Amniotic epithelial cell (primary cell): ENCODE measurements at regions not wholly inside any gene's neighbourhood (a gene's known extent, or its start where the extent isn't known, plus 50 kb on each side); places are given as distances from the start of the nearest gene placed in this dataset.

ENCODE experiments used
- DNase-seq: peaks from one replicate; pipeline ENCODE4 v3.0.0-alpha.2; 2010; ENCODE audit warnings: low read depth

DNA sequence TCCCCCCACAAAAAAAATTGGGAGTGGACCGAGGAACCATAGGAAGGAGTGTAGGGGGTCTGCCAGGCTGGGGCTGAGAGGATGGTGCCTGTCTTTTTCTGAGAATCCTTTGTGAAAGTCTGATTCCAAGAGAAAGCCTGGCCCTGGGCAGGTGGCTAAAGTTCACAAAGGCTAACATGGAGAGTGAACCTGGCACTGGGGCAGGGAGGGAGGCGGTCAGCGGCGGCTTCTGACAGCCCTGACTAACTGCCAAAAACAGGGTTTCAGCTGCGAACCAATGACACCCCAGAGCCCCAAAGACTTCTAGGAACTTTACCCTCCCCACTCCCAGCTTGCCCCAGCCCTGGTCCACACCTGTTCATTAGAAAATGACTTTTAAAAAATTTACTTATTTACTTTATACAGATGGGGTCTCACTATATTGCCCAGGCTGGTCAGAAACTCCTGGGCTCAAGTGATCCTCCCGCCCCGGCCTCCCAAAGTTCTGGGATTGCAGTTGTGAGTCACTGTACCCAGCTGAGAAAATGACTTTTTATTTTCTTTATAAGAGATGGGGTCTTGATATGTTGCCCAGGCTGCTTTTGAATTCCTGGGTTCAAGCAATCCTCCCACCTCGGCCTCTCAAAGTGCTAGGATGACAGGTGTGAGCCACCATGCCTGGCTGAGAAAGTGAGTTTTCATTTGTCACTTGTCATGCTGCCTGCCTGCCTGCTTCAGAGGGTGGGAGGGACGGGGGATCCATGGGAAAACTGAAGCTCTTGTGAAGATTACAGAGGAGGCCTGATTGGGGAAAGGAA is 61.0 kb upstream of the DUSP5 start:
- DNase-seq: no peak

DNA sequence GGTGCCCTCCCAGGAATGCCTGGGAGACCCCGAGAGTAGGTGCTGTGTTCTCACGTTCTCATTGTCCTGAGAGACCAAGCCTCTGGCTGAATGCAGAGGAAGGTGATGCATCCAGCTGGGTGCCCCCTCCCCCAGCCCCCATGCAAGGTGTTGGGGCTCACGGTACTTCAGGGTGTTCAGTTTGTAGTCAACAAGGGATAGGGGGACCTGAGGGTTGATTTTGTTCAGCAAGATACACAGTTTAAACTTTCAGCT is 60.4 kb upstream of the DUSP5 start:
- DNase-seq: no peak

DNA sequence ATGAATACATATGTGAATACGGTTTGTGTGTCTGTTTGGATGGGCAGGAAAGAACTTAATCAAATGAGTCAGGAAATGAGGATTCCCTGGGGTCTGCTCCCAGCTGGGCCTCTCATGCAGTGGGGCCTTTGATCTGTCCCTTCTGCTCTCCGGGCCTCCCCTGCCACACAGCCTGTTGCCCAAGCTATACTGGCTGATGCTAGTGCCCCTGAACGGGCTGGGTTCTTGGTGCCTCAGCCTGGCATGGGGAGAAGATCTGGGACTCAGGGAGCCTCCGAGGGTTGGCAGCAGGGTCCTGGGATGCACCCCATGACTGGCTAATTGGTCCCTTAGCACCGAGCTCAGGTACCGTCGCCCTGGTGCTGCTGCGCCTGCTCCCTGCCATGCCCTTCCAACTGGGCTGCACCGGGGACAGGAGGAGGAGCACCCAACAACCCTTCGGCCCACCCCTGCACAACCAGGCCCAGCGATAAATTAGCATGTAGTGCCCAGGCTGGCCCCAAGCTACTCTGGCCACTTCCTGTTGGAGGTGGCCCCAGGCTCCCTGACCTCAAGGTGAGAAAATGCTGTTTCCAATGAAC is 59.9 kb upstream of the DUSP5 start:
- DNase-seq: no peak

DNA sequence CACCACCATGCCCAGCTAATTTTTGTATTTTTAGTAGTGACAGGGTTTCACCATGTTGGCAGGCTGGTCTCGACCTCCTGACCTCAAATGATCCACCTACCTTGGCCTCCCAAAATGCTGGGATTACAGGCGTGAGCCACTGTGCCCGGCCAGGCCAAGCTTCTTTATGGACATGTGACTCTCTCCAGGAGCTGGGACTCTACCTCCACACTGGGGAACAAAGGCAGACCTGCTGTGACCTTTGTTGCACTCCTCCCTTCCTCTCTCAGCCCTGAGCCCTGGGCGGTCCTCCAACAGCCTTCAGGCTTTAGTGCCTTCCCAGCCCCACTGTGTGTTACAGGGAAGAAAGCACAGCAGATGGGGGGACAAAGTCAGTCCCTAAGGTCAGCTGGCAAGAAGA is 55.0 kb upstream of the DUSP5 start:
- no peak for DNase-seq

DNA sequence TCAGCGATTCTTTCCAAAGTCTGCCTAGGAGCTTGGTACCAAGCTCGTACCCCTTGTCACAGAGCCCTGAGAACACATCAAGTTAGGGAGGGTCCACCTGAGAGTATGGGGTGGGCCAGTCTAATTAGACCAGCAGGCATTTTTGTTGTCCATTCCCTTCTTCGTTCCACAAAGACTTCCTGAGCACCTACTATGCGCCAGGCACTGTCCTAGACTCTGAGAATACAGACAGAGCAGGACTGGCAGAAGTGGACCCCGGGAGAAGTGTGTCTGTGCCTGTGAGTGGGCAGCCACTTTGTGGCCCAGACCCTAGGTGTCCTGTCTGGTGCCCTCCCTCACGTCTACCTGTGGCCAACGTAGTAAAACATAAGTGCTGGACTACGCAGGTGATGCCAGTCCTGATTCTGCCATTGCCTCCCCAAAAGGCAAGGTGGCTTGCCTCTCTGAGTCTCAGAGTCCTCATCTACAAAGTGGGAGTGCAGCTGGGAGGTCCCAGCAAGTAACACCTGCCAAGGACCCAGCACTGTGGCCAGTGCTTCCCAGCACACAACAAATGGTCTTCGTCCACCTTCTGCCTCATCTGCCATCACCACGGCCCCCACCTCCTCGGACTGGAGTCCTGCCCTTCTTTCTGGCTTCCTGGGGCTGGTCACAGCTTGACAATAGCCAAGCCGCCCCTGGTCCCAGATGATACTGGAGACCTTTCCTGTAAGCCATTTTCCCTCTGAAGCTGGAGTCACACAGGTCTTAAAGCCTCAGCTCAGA is 54.3 kb upstream of the DUSP5 start:
- DNase-seq: no peak

DNA sequence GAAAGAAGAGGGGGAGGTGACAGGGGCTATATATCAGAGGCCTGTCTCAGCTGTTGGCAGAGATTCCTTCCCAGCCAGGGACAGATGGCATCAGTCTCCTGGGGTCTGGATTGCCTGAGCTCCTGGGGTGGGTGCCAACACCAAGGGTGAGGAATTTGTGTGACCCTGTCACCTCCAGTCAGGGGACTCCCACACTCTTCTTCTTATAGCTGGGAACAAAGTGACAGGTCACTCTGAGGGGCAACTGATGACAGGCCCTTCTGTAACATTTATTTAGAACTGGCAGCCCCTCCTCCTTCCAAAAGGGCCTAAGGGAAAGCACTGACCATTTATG is 53.7 kb upstream of the DUSP5 start:
- no peak for DNase-seq

DNA sequence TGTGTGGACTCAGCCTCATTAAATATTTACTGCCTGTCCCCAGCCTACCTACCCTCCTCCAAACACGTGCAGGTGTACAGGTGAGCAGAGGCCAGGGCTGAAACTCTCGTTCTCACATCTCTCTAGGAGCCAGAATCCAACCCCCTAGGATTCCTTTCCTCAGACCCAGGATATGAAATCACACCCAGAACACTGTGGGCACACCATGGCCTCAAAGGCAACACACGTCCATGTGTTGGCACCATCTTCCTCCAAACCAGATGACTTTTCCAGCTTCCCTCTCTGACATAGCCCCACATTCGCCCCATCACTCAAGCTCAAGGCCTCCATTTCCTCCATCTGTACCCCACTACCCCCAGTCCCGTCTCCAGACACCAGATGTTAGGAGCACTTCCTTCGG is 51.8 kb upstream of the DUSP5 start:
- DNase-seq: no peak

DNA sequence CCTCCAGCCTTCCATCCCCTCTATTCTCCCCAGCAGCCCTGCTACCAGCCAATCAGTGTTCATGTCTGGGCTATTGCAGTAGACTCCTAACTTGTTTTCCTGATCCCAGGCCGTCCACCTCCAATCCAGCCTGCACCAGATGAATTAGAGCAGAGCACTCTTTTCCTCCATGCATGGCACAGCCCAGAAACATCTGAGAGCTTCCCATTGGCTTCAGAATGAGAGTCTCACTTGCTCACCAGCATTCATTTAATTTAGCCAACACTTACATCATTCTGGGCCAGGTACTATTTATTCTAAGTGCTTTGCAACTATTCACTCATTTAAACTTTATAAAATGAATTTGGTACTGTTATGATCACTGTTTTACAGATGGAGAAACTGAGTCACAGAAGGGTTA is 51.4 kb upstream of the DUSP5 start:
- DNase-seq: no peak

DNA sequence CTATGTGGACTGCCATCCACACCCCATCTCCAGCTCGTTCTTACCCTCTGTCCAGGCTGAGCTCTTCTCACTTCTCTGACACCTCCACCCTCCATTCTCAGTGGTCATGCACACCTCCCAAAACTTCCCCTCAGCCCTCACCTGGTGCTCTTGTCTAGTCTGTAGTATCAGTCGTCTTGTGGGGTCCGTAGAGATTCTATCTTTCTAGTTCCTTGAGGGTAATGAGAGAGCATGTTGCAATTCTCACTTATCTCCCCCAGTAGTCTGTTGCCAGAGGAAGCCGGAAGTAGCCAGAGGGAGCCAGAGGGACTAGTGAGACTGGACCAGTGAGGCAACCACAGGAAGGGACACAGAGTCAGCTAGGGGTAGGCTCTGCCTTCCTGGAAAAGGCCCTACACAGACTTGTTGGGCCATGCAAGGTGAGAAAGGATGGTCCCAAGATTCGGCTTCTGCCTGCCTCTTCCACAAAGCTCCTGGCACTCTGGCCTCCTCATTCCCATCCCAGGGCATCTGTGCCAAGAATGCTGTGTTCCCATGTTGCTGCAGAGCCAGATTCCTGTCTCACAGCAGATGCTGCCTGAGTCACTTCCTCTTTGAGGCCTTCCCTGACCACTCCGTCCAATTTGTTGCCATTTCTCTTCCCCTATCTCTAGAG is 50.6 kb upstream of the DUSP5 start:
- DNase-seq: peak; percentile 94

DNA sequence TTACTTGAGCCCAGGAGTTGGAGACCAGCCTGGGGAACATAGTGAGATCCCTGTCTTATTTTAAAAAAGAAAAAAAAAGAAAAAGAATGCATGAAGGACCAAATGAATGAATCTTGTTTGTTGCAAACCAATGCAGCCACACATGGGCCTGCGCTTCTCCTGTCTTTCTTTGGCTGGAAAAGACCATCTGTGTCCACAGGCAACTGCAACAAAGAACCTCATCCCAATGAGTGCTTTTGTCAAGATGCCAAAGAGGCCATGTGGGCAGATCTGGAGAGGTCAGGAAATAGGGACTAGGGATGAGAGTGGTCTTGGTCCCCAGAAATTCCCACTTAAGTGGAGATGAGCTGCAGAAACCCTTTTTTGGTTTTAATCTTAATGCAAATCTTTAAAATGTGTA is 49.8 kb upstream of the DUSP5 start:
- no peak for DNase-seq
